GM12873 (cell line): ENCODE measurements at regions not wholly inside any gene's neighbourhood (a gene's known extent, or its start where the extent isn't known, plus 50 kb on each side); places are given as distances from the start of the nearest gene placed in this dataset.

Experiments used
- CTCF ChIP-seq: IDR thresholded peaks from 2 replicates; pipeline ENCODE4 v1.5.1; 2012; ENCODE audit warnings: low read depth, mild to moderate bottlenecking, moderate library complexity, low read length, control low read depth; ENCODE audit not compliant: insufficient read depth; ENCODE audit errors: missing control alignments

GRCh38 chr1:87880098-87880760 lies 551.5 kb downstream of the LMO4 start:
- no peak for TF ChIP-seq CTCF

DNA sequence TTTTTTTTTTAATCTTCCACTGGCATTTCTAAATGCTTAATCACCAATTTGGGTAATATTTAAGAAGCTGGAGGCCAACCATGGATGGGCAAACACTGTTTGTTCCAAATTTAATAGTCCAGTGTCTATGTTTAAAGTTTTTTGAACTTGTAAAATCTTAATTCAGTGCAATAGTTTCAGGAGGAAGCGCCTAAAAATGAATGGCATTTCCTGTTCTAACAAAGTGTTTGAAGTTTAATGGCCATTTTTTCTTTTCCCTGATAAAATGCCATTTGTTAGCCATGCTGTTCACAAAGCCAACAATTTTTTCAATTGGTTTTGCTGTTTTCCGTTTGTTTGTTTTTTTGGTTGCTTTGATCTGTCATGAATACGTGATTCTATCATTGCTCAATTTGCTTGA lies 552.1 kb downstream of the LMO4 start:
- TF ChIP-seq CTCF, result no peak

- no peak for TF ChIP-seq CTCF
Measured at GRCh38 chr1:87883906-87884305, 555.2 kb downstream of the LMO4 start.

GRCh38 chr1:87884581-87884980 lies 555.9 kb downstream of the LMO4 start:
- TF ChIP-seq CTCF, result no peak

GRCh38 chr1:87885278-87886025 lies 556.8 kb downstream of the LMO4 start:
- TF ChIP-seq CTCF, result no peak

DNA sequence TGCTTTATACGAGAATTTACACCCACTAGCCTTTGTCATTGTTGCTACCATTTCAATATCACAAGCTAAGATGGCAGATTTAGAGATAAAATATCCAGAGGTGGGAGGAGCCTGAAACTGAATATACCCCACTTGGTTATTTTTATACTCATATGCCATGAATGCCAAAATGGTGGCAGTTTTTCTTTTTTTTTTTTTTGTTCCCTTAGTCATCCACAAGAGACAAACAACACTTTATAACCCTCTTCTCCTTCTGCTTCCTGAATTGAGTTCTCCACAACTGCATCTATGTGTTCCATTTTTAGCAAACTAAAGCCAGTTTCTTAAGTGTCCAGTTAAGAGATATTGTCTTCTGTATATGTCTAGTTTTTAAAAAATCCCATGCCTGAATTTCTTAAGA lies 558.4 kb downstream of the LMO4 start:
- no peak for TF ChIP-seq CTCF

GRCh38 chr1:87888446-87888845 lies 559.8 kb downstream of the LMO4 start:
- no peak for TF ChIP-seq CTCF
